ENCODE measurements at regions not wholly inside any gene's neighbourhood (a gene's known extent, or its start where the extent isn't known, plus 50 kb on each side); places are given as distances from the start of the nearest gene placed in this dataset.
"Not testable (repeated sequence)": the region's sequence is repeated elsewhere in the genome, so short reads cannot be mapped to it uniquely, and the experiment has no call there.

- DNase-seq: no peak
- intact Hi-C loops (cut with DNase I): no loop called here
Measured at GRCh38 chr19:27821418-27822018, 1391.4 kb downstream of the UQCRFS1 start.

- no peak for DNase-seq
- intact Hi-C loops (cut with DNase I): no loop called here
Measured at GRCh38 chr19:27815985-27816384, 1397.0 kb downstream of the UQCRFS1 start.

DNA sequence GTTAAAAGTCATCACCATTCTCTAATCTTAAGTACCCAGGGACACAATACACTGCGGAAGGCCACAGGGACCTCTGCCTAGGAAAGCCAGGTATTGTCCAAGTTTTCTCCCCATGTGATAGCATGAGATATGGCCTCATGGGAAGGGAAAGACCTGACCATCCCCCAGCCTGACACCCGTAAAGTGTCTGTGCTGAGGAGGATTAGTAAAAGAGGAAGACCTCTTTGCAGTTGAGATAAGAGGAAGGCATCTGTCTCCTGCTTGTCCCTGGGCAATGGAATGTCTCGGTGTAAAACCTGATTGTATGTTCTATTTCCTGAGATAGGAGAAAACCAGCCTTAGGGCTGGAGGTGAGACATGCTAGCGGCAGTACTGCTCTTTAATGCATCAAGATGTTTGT is 1398.1 kb downstream of the UQCRFS1 start:
- intact Hi-C loops (cut with DNase I); DNase-seq: not testable (repeated sequence)

DNA sequence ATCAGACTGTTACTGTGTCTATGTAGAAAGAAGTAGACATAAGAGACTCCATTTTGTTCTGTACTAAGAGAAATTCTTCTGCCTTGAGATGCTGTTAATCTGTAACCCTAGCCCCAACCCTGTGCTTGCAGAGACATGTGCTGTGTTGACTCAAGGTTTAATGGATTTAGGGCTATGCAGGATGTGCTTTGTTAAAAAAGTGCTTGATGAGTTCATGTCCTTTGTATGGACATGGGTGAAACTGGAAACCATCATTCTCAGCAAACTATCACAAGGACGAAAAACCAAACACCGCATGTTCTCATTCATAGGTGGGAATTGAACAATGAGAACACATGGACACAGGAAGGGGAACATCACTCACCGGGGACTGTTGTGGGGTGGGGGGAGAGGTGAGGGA is 1398.7 kb downstream of the UQCRFS1 start:
- DNase-seq; intact Hi-C loops (cut with DNase I): not testable (repeated sequence)

DNA sequence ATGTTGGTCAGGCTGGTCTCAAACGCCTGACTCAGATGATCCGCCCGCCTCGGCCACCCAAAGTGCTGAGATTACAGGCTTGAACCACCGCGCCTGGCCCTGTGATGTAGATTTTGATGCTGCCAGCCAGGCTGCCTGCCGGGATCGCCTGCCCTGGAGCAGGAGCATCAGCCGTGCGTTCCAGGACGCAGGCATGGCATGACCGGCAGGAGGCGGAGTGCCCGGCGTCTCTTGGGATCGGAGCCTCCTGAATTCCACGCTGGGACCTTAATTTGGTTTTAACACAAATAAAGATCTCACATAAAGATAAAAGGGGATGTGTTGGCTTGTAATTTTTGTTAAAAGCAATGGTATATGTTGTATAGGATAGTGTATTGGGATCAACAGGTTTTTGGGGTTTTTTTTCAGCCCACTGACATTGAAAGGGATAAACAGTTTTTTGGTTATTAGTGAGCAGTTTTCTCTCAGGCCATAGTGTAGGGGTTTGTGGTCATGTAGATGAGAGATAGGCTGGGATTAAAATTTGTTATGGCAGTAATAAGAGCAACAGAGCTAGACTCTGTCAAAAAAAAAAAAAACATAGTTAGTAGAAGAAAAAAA is 1406.4 kb downstream of the UQCRFS1 start:
- intact Hi-C loops (cut with DNase I): no loop called here

GRCh38 chr19:27805848-27806247 is 1407.1 kb downstream of the UQCRFS1 start:
- intact Hi-C loops (cut with DNase I): no loop called here
- DNase-seq: peak in 2 of 10 donors; percentile 83 to 84

More for the DNA sequence above, 1406.4 kb downstream of the UQCRFS1 start:
- DNase-seq: no peak

DNA sequence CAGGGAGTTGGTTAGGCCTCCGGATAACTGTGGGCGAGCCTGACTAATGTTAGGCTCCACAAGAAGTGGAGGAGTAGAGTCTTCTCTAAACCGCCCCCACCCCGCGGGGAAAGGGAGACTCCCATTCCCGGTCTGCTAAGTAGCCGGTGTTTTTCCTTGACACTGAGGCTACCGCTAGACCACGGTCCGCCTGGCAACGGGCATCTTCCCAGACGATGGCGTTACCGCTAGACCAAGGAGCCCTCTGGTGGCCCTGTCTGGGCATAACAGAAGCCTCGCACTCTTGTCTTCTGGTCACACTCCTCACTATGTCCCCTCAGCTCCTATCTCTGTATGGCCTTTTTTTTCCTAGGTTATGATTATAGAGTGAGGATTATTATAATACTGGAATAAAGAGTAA is 1410.7 kb downstream of the UQCRFS1 start:
- intact Hi-C loops (cut with DNase I): not testable (repeated sequence)
- DNase-seq: peak in 8 of 10 donors; percentile 26 to 92 (median 60)

DNA sequence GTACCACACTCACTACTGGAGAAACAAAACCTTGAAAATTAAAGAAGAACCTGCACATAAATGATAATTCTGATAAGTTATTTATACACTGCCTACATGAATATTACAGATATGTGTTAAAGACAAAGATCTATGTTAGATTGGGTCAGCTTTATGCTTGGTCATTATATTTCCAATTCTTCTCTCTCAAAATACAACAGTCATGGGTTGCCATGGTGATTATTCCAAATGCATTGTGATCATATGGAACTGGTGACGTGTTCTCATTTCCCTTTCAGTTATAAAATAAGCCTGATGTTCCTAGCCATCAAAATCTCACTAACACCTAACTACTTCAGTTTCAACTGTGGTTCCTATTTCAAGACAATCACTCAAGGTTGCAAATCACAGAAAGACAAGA is 1416.4 kb downstream of the UQCRFS1 start:
- DNase-seq: no peak
- intact Hi-C loops (cut with DNase I): no loop called here

- DNase-seq: no peak
- intact Hi-C loops (cut with DNase I): no loop called here
Measured at GRCh38 chr19:27796073-27796472, 1416.9 kb downstream of the UQCRFS1 start.

DNA sequence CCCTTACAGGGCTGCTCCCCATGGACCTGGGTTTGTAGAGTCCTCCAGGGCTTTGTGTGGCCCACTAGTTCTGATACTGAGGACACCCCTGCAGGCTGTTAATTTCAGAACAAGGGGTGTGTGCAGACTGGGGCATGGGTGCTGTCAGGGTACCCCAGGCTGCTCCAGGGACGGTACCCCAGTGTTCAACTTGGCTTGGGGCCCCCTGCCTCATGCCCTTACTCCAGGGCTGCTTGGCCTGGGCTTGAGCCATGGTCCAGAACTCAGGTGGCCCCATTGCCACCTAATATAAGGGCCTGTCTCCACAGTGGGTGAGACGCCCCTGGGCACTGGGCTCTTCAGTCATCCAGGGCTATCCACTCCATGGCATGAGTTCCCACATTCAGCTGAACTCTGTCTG is 1417.6 kb downstream of the UQCRFS1 start:
- intact Hi-C loops (cut with DNase I): no loop called here
- DNase-seq: no peak

- DNase-seq: peak in 1 of 10 donors; percentile 22
- intact Hi-C loops (cut with DNase I): no loop called here
Measured at GRCh38 chr19:27794494-27795042, 1418.4 kb downstream of the UQCRFS1 start.

DNA sequence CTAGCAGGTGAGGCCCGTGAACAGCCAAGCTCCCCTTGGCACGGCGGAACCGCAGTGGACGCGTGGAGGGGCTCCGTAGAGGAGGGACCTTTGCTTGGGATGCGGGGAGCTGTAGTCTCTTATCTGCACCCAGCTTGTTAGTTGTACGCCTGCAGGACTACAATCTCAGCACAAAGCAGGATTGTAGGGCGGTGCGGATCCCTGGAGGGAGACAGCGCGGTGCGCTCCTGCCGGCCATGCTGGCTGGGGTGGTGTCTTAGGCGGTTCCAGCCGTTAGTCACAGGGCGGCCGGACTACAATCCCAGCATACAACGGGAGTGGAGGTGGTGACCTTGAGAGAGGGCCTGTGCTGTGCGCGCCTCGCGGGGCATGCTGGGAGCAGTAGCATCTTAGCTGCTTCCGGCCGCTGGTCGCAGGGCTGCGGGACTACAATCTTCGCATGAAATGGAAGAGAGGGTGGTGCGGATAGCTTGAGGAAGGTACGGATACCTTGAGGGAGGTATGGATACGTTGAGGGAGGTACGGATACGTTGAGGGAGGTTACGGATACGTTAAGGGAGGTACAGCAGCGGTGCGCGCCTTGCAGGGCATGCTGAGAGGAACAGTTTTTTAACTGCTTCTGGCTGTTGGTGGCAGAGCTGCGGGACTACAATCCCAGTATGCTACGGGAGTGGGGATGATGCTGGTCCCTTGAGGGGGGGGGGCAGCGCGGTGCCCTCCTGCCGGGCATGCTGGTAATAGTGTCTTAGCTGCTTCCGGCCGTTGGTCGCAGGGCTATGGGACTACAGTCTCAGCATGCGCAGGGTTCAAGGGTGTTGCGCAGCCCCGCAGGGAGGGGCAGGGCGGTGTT is 1419.1 kb downstream of the UQCRFS1 start:
- intact Hi-C loops (cut with DNase I): loop anchor here (2.0 kb wide), 1 partner anchor 113 kb away; no protein-coding TSS in a partner anchor
- DNase-seq: peak; percentile 94 to 99 (median 97)

GRCh38 chr19:27793128-27793643 is 1419.8 kb downstream of the UQCRFS1 start:
- DNase-seq: peak in 5 of 10 donors; percentile 22 to 94 (median 70)
- intact Hi-C loops (cut with DNase I): loop anchor here (2.0 kb wide), 1 partner anchor 114 kb away; no protein-coding TSS in a partner anchor

DNA sequence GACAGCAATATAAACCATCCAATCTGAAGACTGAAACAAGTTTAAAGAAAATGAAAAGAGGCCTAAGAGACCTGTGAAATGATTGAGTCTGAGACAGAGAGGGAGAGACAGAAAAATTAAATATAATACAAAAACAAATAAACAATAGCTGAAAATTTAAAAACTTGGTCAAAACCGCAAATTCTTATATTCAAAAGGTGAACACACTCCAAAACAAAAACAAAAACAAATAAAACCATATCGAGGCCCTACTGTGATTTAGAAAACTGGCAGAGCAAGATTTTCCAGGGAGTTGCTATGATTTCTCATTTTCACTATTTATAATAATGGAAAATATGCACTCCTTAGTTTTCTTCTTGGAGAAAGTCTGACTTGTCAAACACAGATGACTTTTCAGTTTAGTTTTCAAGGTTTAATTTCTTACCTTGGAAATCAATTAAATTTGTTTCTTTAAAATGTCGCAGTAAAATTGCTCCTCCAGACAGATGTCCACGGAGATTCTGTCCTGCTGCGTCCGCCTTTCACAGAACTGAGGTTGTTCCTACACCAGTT is 1420.3 kb downstream of the UQCRFS1 start:
- intact Hi-C loops (cut with DNase I): loop anchor here (2.0 kb wide), 1 partner anchor 114 kb away; no protein-coding TSS in a partner anchor
- DNase-seq: no peak

GRCh38 chr19:27780367-27781075 is 1432.4 kb downstream of the UQCRFS1 start:
- no peak for DNase-seq
- intact Hi-C loops (cut with DNase I): no loop called here

GRCh38 chr19:27779954-27780353 is 1433.0 kb downstream of the UQCRFS1 start:
- intact Hi-C loops (cut with DNase I): no loop called here

DNA sequence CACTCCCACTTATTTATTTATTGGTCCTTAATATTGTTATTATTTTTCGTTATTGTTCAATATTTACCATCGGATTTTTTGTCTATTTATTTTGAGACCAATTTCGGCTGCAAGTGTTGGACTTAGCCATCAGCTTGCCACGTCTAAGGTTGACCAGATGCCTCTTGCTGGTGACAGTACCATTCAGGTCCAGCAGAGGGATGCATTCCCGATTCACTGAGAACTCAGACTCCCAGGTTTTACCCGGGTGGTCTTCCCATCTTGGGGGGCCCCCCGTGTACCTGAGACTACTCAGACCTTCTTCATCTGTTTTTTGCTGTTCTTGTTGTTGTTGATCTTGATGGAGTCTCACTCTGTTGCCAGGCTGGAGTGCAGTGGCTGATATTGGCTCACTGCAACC is 1435.2 kb downstream of the UQCRFS1 start:
- DNase-seq: no peak
- intact Hi-C loops (cut with DNase I): no loop called here

More at GRCh38 chr19:27779954-27780353, 1433.0 kb downstream of the UQCRFS1 start:
- no peak for DNase-seq

GRCh38 chr19:27777242-27777641 is 1435.7 kb downstream of the UQCRFS1 start:
- no peak for DNase-seq
- intact Hi-C loops (cut with DNase I): no loop called here

- intact Hi-C loops (cut with DNase I): no loop called here
- DNase-seq: no peak
Measured at GRCh38 chr19:27776524-27776923, 1436.4 kb downstream of the UQCRFS1 start.

DNA sequence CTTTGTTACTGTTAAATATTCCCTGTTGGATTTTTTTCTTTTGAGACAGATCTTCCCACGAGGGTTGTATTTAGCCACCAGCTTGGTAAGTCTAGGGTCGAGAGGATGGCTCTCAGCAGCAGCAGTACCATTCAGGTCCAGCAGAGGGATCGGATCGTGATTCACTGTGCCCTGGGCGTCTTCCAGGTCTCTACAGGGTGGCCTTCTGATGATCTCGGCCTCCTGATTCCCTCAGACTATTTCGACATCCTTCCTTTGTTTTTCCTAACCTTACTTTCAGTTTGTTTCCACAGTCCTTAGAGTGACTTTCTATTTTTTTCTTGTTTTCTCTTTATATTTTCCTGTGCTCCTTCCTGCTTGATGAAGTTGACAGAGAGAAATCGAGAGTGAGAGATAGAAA is 1436.9 kb downstream of the UQCRFS1 start:
- intact Hi-C loops (cut with DNase I): no loop called here
- no peak for DNase-seq
